Endothelial cell of umbilical vein (primary cell): ENCODE measurements at regions not wholly inside any gene's neighbourhood (a gene's known extent, or its start where the extent isn't known, plus 50 kb on each side); places are given as distances from the start of the nearest gene placed in this dataset.

Experiments
- BruUV-seq: library from RNA; stranded (reverse); fragments of 400-500 nt; replicated peaks from 2 replicates; lab custom pipeline; 2021; lab: Mats Ljungman, UMichigan
- CTCF ChIA-PET: fragments of 300-600, 350-600 bp; sonication (Branson Sonifier 250); formaldehyde crosslinking; loops from one replicate; lab custom pipeline; 2021; ENCODE audit warnings: antibody characterized with exemption, inconsistent platforms; lab: Charles Lee
- POLR2A ChIA-PET: fragments of 300-600, 350-600 bp; sonication (Branson Sonifier 250); formaldehyde crosslinking; loops from one replicate; lab custom pipeline; 2021; ENCODE audit warnings: antibody characterized with exemption, inconsistent platforms; lab: Charles Lee
- DNase-seq: peaks from one replicate; pipeline ENCODE4 v3.0.0-alpha.2; 2011; ENCODE audit warnings: low read depth, low spot score
- FAIRE-seq: peaks from 2 replicates; lab custom pipeline; 2011; peaks lifted over from hg19 to GRCh38; lab: Jason Lieb, UNC
- H2AFZ ChIP-seq: 2 replicates; pipeline ENCODE4 v1.6.0; 2012; ENCODE audit warnings: low read depth, low read length, control low read depth, inconsistent platforms
- H3K27ac ChIP-seq: 2 replicates; pipeline ENCODE4 v1.5.1; 2011; ENCODE audit warnings: low read depth, mild to moderate bottlenecking, control low read depth, low read length, moderate library complexity; ENCODE audit not compliant: insufficient read depth
- H3K27me3 ChIP-seq, 2 experiments: 2 replicates each; pipeline versions ENCODE4 v1.6.0 to v1.6.1; 2011; ENCODE audit warnings: low read length in 2 of 2, mixed read lengths in 1 of 2; ENCODE audit not compliant: control insufficient read depth in 2 of 2, insufficient read depth in 2 of 2
- H3K36me3 ChIP-seq, 2 experiments: 2 replicates in 1 of 2; 3 replicates in 1 of 2; pipeline ENCODE4 v1.5.1; 2011; ENCODE audit warnings: low read length in 2 of 2, mild to moderate bottlenecking in 1 of 2, moderate library complexity in 1 of 2; ENCODE audit not compliant: control insufficient read depth in 2 of 2, insufficient read depth in 2 of 2; ENCODE audit errors: extremely low read depth in 1 of 2
- H3K4me1 ChIP-seq: 3 replicates; pipeline ENCODE4 v1.5.1; 2011; ENCODE audit warnings: mild to moderate bottlenecking, low read length; ENCODE audit not compliant: control insufficient read depth, insufficient read depth; ENCODE audit errors: extremely low read depth
- H3K4me2 ChIP-seq: 2 replicates; pipeline ENCODE4 v1.6.1; 2011; ENCODE audit warnings: low read length, control low read depth, mixed read lengths; ENCODE audit not compliant: insufficient read depth
- H3K4me3 ChIP-seq, 3 experiments: fragments of 200-600 bp in 1 of 3; sonication (generic), shearing (Covaris generic) in 1 of 3; replicated peaks in 1 of 3; 2 replicates each; pipeline ENCODE4 v1.5.1; 2011 to 2016; ENCODE audit warnings: control low read depth in 3 of 3, low read length in 3 of 3, mild to moderate bottlenecking in 2 of 3, inconsistent platforms in 1 of 3, low read depth in 1 of 3, moderate library complexity in 1 of 3; ENCODE audit not compliant: insufficient read depth in 1 of 3
- H3K79me2 ChIP-seq: 2 replicates; pipeline ENCODE4 v1.6.0; 2012; ENCODE audit warnings: low read length, inconsistent platforms; ENCODE audit not compliant: control insufficient read depth, insufficient read depth
- H3K9ac ChIP-seq: replicated peaks from 2 replicates; pipeline ENCODE3; 2011; ENCODE audit warnings: low read length, control low read depth; ENCODE audit not compliant: insufficient read depth; ENCODE audit errors: extremely low read depth
- H3K9me1 ChIP-seq: replicated peaks from 3 replicates; pipeline ENCODE4 v1.6.0; 2011; ENCODE audit warnings: mild to moderate bottlenecking, low read length; ENCODE audit not compliant: control insufficient read depth, insufficient read depth; ENCODE audit errors: extremely low read depth
- H3K9me3 ChIP-seq: replicated peaks from 2 replicates; pipeline ENCODE4 v1.5.1; 2012; ENCODE audit warnings: low read length, inconsistent platforms; ENCODE audit not compliant: control insufficient read depth, insufficient read depth
- H4K20me1 ChIP-seq: replicated peaks from 2 replicates; pipeline ENCODE3; 2011; ENCODE audit warnings: mild to moderate bottlenecking, low read length; ENCODE audit not compliant: control insufficient read depth, insufficient read depth; ENCODE audit errors: extremely low read depth
- EZH2 ChIP-seq: IDR thresholded peaks from 2 replicates; pipeline ENCODE4 v1.6.1; 2012; ENCODE audit warnings: borderline replicate concordance, low read depth, mild to moderate bottlenecking, moderate library complexity, low read length, inconsistent platforms; ENCODE audit not compliant: severe bottlenecking
- FOS ChIP-seq: IDR thresholded peaks from 2 replicates; pipeline ENCODE4 v1.6.1; 2011; ENCODE audit warnings: mild to moderate bottlenecking, low read length, moderate library complexity, borderline replicate concordance; ENCODE audit not compliant: insufficient read depth
- GATA2 ChIP-seq: IDR thresholded peaks from 2 replicates; pipeline ENCODE4 v1.7.0; 2011; ENCODE audit warnings: low read depth, mild to moderate bottlenecking, moderate library complexity, mixed read lengths, low read length; ENCODE audit not compliant: insufficient read length, insufficient read depth
- JUN ChIP-seq: IDR thresholded peaks from 2 replicates; pipeline ENCODE4 v1.6.1; 2011; ENCODE audit warnings: borderline replicate concordance, low read depth; ENCODE audit not compliant: insufficient read length, insufficient read depth
- MYC ChIP-seq: IDR thresholded peaks from one replicate; pipeline ENCODE4 v1.6.1; 2011; ENCODE audit warnings: mild to moderate bottlenecking, low read depth, low read length
- POLR2A ChIP-seq: IDR thresholded peaks from 2 replicates; pipeline ENCODE4 v1.6.1; 2012; ENCODE audit warnings: low read depth, mild to moderate bottlenecking, control low read depth, low read length
- dilution Hi-C: fragments of 300-500 bp; cut with MboI; formaldehyde crosslinking; loops from one replicate; pipeline ENCODE4 v1.15.0; 2019; ENCODE audit warnings: low sequenced_read_pairs; ENCODE audit not compliant: extremely low pct_ligation_motif_present
- intact Hi-C: fragments of 100-400 bp; cut with micrococcal nuclease; formaldehyde crosslinking; loops from one replicate; pipeline ENCODE4 v1.10.0; 2022
- TF ChIP-seq, protein P1 (sequence below), 2 donors: IDR thresholded peaks; 1 replicate in 1 of 2; 2 replicates in 1 of 2; pipeline ENCODE4 v1.5.1; 2011; ENCODE audit warnings: low read length in 2 of 2, mild to moderate bottlenecking in 2 of 2, moderate library complexity in 2 of 2, control low read depth in 1 of 2, inconsistent platforms in 1 of 2, low read depth in 1 of 2; ENCODE audit not compliant: insufficient read depth in 1 of 2; ENCODE audit errors: extremely low read depth in 1 of 2
- TF ChIP-seq, protein P2 (sequence below): IDR thresholded peaks from 2 replicates; pipeline ENCODE4 v1.6.1; 2011; ENCODE audit not compliant: insufficient read depth, insufficient read length

DNA sequence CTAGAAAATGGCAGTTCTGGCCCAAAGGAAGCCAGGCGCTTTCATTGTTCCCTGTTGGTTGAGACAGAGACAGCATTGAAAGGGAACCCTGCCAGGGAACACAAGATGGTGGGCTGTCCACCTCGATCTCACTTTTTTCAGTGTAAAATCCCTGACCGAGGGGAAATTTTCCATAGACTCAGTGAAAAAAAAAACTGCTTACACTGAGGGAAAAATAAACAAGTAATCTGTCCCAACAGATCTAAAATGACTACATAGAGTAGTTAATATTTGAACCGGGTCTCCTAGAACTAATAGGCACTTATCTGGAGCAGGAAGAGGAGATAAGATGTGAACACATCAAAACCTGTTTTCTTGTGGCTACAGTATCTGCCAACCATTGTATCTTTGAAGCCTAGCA, 763.4 kb upstream of the GOLIM4 start:
- no peak overlapping the region for H3K9ac ChIP-seq
- H2AFZ ChIP-seq: no peak overlapping the region
- no peak overlapping the region for H3K4me3 ChIP-seq
- H3K9me3 ChIP-seq: no peaks in the 10 kb centered on the region
- ChIA-PET CTCF (no interaction called here), POLR2A (no interaction called here)
- H3K4me1 ChIP-seq: no peaks in the 10 kb centered on the region
- dilution Hi-C loops (no loop called here), intact Hi-C loops (no loop called here)
- no peak for FAIRE-seq
- DNase-seq: no peak
- H3K36me3 ChIP-seq: no peaks in the 10 kb centered on the region
- TF ChIP-seq JUN (no peak), FOS (no peak), MYC (no peak)
- TF ChIP-seq, protein P1, sequence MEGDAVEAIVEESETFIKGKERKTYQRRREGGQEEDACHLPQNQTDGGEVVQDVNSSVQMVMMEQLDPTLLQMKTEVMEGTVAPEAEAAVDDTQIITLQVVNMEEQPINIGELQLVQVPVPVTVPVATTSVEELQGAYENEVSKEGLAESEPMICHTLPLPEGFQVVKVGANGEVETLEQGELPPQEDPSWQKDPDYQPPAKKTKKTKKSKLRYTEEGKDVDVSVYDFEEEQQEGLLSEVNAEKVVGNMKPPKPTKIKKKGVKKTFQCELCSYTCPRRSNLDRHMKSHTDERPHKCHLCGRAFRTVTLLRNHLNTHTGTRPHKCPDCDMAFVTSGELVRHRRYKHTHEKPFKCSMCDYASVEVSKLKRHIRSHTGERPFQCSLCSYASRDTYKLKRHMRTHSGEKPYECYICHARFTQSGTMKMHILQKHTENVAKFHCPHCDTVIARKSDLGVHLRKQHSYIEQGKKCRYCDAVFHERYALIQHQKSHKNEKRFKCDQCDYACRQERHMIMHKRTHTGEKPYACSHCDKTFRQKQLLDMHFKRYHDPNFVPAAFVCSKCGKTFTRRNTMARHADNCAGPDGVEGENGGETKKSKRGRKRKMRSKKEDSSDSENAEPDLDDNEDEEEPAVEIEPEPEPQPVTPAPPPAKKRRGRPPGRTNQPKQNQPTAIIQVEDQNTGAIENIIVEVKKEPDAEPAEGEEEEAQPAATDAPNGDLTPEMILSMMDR (IDR thresholded peaks at IDR 0.05; ENCODE audit: extremely low read depth in 1 of 2, insufficient read depth in 1 of 2, low read depth in 1 of 2, low read length in 2 of 2): no peak
- TF ChIP-seq, protein P2, sequence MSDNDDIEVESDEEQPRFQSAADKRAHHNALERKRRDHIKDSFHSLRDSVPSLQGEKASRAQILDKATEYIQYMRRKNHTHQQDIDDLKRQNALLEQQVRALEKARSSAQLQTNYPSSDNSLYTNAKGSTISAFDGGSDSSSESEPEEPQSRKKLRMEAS: no peak
- no TSS peak for BruUV-seq
- H3K79me2 ChIP-seq: no peaks in the 10 kb centered on the region
- no peaks in the 10 kb centered on the region for H4K20me1 ChIP-seq
- H3K4me2 ChIP-seq: no peak overlapping the region
- peaks cover under 1 to 15% of the 10 kb centered on the region in 2 experiments for H3K27me3 ChIP-seq
- no peaks in the 10 kb centered on the region for H3K9me1 ChIP-seq
- no peak overlapping the region for H3K27ac ChIP-seq

- Histone ChIP-seq H3K4me2 (no peak overlapping the region), H2AFZ (no peak overlapping the region), H3K4me3 (no peak overlapping the region), H3K4me1 (no peaks in the 10 kb centered on the region), H3K9ac (no peak overlapping the region), H3K36me3 (no peaks in the 10 kb centered on the region), H3K79me2 (no peaks in the 10 kb centered on the region), H3K9me1 (no peaks in the 10 kb centered on the region), H3K27ac (no peak overlapping the region), H3K9me3 (no peaks in the 10 kb centered on the region), H3K27me3 (peaks cover 3 to 15% of the 10 kb centered on the region in 2 experiments), H4K20me1 (no peaks in the 10 kb centered on the region)
- CTCF ChIA-PET: no interaction called here
- no peak for FAIRE-seq
- dilution Hi-C loops: no loop called here
- no peak for TF ChIP-seq FOS
- TF ChIP-seq, protein P2: no peak
- TF ChIP-seq POLR2A: no peak
- no peak for TF ChIP-seq GATA2
- TF ChIP-seq JUN: no peak
- TF ChIP-seq MYC: no peak
- no peak for TF ChIP-seq EZH2
- no TSS peak for BruUV-seq
- intact Hi-C loops: no loop called here
- no peak for DNase-seq
- POLR2A ChIA-PET: no interaction called here
Observed at GRCh38 chr3:168858327-168858726, 762.6 kb upstream of the GOLIM4 start.
